H1 (cell line): ENCODE measurements at regions not wholly inside any gene's neighbourhood (a gene's known extent, or its start where the extent isn't known, plus 50 kb on each side); places are given as distances from the start of the nearest gene placed in this dataset.
A peak's percentile ranks its signal among the peaks of the same experiment; 100 is the strongest.

Source experiments
- CTCF ChIA-PET: fragments of 300-600 bp; sonication (Branson Sonifier 250); formaldehyde crosslinking; loops from one replicate; lab custom pipeline; 2021; ENCODE audit not compliant: partially characterized antibody; lab: Charles Lee
- POLR2A ChIA-PET: fragments of 300-600 bp; sonication (Branson Sonifier 250); formaldehyde crosslinking; loops from one replicate; lab custom pipeline; 2021; ENCODE audit warnings: inconsistent platforms; ENCODE audit not compliant: partially characterized antibody; lab: Charles Lee
- DNase-seq, 2 experiments: peaks; one replicate each; pipeline versions ENCODE4 v3.0.0 to v3.0.0-alpha.2; 2010 to 2022; ENCODE audit warnings: low spot score in 2 of 2, low read depth in 1 of 2, mixed read lengths in 1 of 2
- FAIRE-seq: peaks from 2 replicates; lab custom pipeline; 2011; peaks lifted over from hg19 to GRCh38; lab: Jason Lieb, UNC
- H2AFZ ChIP-seq: 2 replicates; pipeline ENCODE4 v1.8.1; 2012; ENCODE audit warnings: low read length, inconsistent platforms
- H2AK5ac ChIP-seq: 2 replicates; pipeline ENCODE4 v1.6.1; 2013; ENCODE audit warnings: low read depth, low read length
- H2BK120ac ChIP-seq: replicated peaks from 2 replicates; pipeline ENCODE3; 2013; ENCODE audit warnings: low read depth, low read length, inconsistent platforms
- H2BK12ac ChIP-seq: 2 replicates; pipeline ENCODE4 v1.6.1; 2013; ENCODE audit warnings: low read depth, low read length
- H2BK15ac ChIP-seq: 2 replicates; pipeline ENCODE4 v1.6.1; 2013; ENCODE audit warnings: low read length
- H2BK20ac ChIP-seq: 2 replicates; pipeline ENCODE4 v1.6.1; 2013; ENCODE audit warnings: low read length
- H2BK5ac ChIP-seq: 2 replicates; pipeline ENCODE4 v1.6.1; 2013; ENCODE audit warnings: low read depth, low read length
- H3K14ac ChIP-seq: 2 replicates; pipeline ENCODE4 v1.6.1; 2013; ENCODE audit warnings: inconsistent platforms; ENCODE audit not compliant: insufficient read length
- H3K18ac ChIP-seq: 2 replicates; pipeline ENCODE4 v1.6.1; 2013; ENCODE audit warnings: low read length; ENCODE audit errors: extremely low read depth
- H3K23ac ChIP-seq: 2 replicates; pipeline ENCODE4 v1.6.1; 2013; ENCODE audit warnings: inconsistent platforms; ENCODE audit not compliant: insufficient read length
- H3K23me2 ChIP-seq: 2 replicates; pipeline ENCODE4 v1.6.1; 2013; ENCODE audit warnings: low read depth, low read length
- H3K27ac ChIP-seq: 2 replicates; pipeline ENCODE4 v1.6.1; 2011; ENCODE audit warnings: low read depth, low read length, inconsistent platforms
- H3K27me3 ChIP-seq, 4 experiments: replicated peaks in 1 of 4; 1 replicate in 1 of 4; 2 replicates in 3 of 4; pipeline versions ENCODE4 v1.6.1 to v1.8.1; 2011 to 2013; ENCODE audit warnings: low read length in 3 of 4, mild to moderate bottlenecking in 3 of 4, inconsistent platforms in 2 of 4, mixed read lengths in 2 of 4, moderate library complexity in 1 of 4; ENCODE audit not compliant: control insufficient read depth in 3 of 4, insufficient read depth in 3 of 4; ENCODE audit errors: extremely low read depth in 1 of 4
- H3K36me3 ChIP-seq, 4 experiments: 2 replicates each; pipeline versions ENCODE4 v1.6.1 to v1.8.1; 2011 to 2013; ENCODE audit warnings: mild to moderate bottlenecking in 4 of 4, low read length in 3 of 4, moderate library complexity in 2 of 4, control low read depth in 1 of 4, inconsistent platforms in 1 of 4; ENCODE audit not compliant: insufficient read depth in 4 of 4, control insufficient read depth in 2 of 4
- H3K4ac ChIP-seq: replicated peaks from 2 replicates; pipeline ENCODE3; 2013; ENCODE audit warnings: low read length, low read depth, mixed read lengths, inconsistent platforms; ENCODE audit not compliant: insufficient read length
- H3K4me1 ChIP-seq, 4 experiments: replicated peaks in 1 of 4; 1 replicate in 1 of 4; 2 replicates in 3 of 4; pipeline versions ENCODE4 v1.6.1 to v1.8.1; 2011 to 2013; ENCODE audit warnings: low read length in 3 of 4, inconsistent platforms in 2 of 4, mixed read lengths in 1 of 4; ENCODE audit not compliant: insufficient read depth in 4 of 4, control insufficient read depth in 3 of 4
- H3K4me2 ChIP-seq, 2 experiments: 2 replicates each; pipeline versions ENCODE4 v1.6.1 to v1.8.1; 2011 to 2013; ENCODE audit warnings: low read depth in 2 of 2, low read length in 2 of 2, control low read depth in 1 of 2, inconsistent platforms in 1 of 2, mild to moderate bottlenecking in 1 of 2; ENCODE audit not compliant: insufficient read depth in 1 of 2
- H3K4me3 ChIP-seq, 4 experiments: fragments of 200-600, 300-600 bp in 1 of 4; sonication (generic), shearing (Covaris generic), sonication (Bioruptor Twin) in 1 of 4; 2 replicates each; pipeline versions ENCODE4 v1.5.1 to v1.8.1; 2011 to 2016; ENCODE audit warnings: low read length in 4 of 4, low read depth in 3 of 4, control low read depth in 2 of 4, inconsistent platforms in 2 of 4, mild to moderate bottlenecking in 2 of 4, mixed read lengths in 1 of 4, moderate library complexity in 1 of 4; ENCODE audit not compliant: insufficient read depth in 2 of 4; ENCODE audit errors: extremely low read depth in 1 of 4
- H3K56ac ChIP-seq: replicated peaks from 2 replicates; pipeline ENCODE3; 2013; ENCODE audit warnings: low read depth, mild to moderate bottlenecking, mixed read lengths, low read length, inconsistent platforms; ENCODE audit not compliant: insufficient read length
- H3K79me1 ChIP-seq: 2 replicates; pipeline ENCODE4 v1.6.1; 2013; ENCODE audit warnings: low read depth, low read length, control low read depth
- H3K79me2 ChIP-seq, 2 experiments: 2 replicates each; pipeline versions ENCODE4 v1.6.1 to v1.8.1; 2012 to 2013; ENCODE audit warnings: low read length in 2 of 2, mild to moderate bottlenecking in 2 of 2, inconsistent platforms in 1 of 2; ENCODE audit not compliant: insufficient read depth in 2 of 2, control insufficient read depth in 1 of 2
- H3K9ac ChIP-seq, 4 experiments: replicated peaks in 1 of 4; 1 replicate in 1 of 4; 2 replicates in 3 of 4; pipeline versions ENCODE4 v1.6.1 to v1.8.1; 2011 to 2013; ENCODE audit warnings: low read depth in 3 of 4, low read length in 3 of 4, control low read depth in 2 of 4, mild to moderate bottlenecking in 2 of 4, moderate library complexity in 2 of 4, inconsistent platforms in 1 of 4; ENCODE audit errors: extremely low read depth in 1 of 4
- H3K9me3 ChIP-seq, 2 experiments: 2 replicates each; pipeline versions ENCODE4 v1.6.1 to v1.8.1; 2012 to 2013; ENCODE audit warnings: mild to moderate bottlenecking in 2 of 2, moderate library complexity in 2 of 2, control low read depth in 1 of 2, inconsistent platforms in 1 of 2, low read depth in 1 of 2, low read length in 1 of 2, mixed read lengths in 1 of 2; ENCODE audit not compliant: insufficient read depth in 2 of 2
- H4K20me1 ChIP-seq, 2 experiments: replicated peaks in 1 of 2; 2 replicates each; pipeline versions ENCODE3 to v1.8.1; 2011 to 2013; ENCODE audit warnings: inconsistent platforms in 2 of 2, low read length in 2 of 2, mild to moderate bottlenecking in 1 of 2; ENCODE audit not compliant: insufficient read depth in 2 of 2, control insufficient read depth in 1 of 2
- H4K5ac ChIP-seq: 2 replicates; pipeline ENCODE4 v1.6.1; 2013; ENCODE audit warnings: low read length, low read depth, mixed read lengths, inconsistent platforms; ENCODE audit not compliant: insufficient read length
- H4K8ac ChIP-seq: 2 replicates; pipeline ENCODE4 v1.8.0; 2013; ENCODE audit warnings: mild to moderate bottlenecking, moderate library complexity, low read length, inconsistent platforms; ENCODE audit not compliant: insufficient read depth; ENCODE audit errors: extremely low read depth
- H4K91ac ChIP-seq: replicated peaks from 2 replicates; pipeline ENCODE3; 2013; ENCODE audit warnings: low read length, mixed read lengths, inconsistent platforms; ENCODE audit not compliant: insufficient read length
- CBX5 ChIP-seq: fragments of 300-800, 300-1000 bp; sonication (generic); IDR thresholded peaks from 2 replicates; pipeline ENCODE4 v1.7.1; 2016; ENCODE audit warnings: antibody characterized with exemption, low read length, low read depth
- WGBS, 2 experiments: shearing (Covaris generic) in 1 of 2; methylation state at CpG; one replicate each; pipeline versions ENCODE4 v1.1.6 to v1.1.7; 2013 to 2015; ENCODE audit warnings: low lambda C conversion rate in 2 of 2, mixed read lengths in 2 of 2, inconsistent platforms in 1 of 2, low coverage in 1 of 2, missing lambda C conversion rate in 1 of 2; ENCODE audit not compliant: insufficient replicate concordance in 2 of 2, insufficient coverage in 1 of 2, insufficient read length in 1 of 2; ENCODE audit errors: extremely low coverage in 1 of 2, missing lambda C conversion rate in 1 of 2; 5-methylcytosine and 5-hydroxymethylcytosine counted together
- TF ChIP-seq, protein P1 (sequence below): IDR thresholded peaks from 2 replicates; pipeline ENCODE4 v1.6.1; 2012; ENCODE audit warnings: low read length, inconsistent platforms

DNA sequence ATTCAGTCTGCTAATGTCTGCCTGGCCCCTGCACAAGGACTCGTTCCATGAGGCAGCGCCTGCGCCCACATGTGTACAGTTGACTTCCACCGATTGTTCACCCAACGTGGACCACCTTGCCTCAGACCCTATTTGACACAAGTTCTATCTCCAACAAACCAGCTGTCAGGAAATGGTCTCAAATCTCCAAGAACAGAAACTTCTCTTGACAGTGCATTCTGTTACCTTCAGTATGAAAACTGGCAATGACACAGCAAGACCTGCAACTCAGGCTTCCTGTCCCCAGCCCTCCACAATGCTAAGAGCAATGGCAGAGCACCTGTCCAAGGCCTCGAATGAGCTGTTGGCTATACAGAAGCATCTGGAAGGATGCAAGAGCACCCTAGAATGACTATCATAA, 102.3 kb upstream of the CLDN14 start:
- CTCF ChIA-PET = no interaction called here

More for the DNA sequence above, 102.3 kb upstream of the CLDN14 start:
- H2AFZ ChIP-seq = no peak overlapping the region
- no peaks in the 10 kb centered on the region for H3K27me3 ChIP-seq
- H3K4me1 ChIP-seq = no peaks in the 10 kb centered on the region
- no peak overlapping the region for H4K91ac ChIP-seq
- H3K27ac ChIP-seq = no peak overlapping the region
- DNase-seq (no peak), FAIRE-seq (no peak)
- H3K79me2 ChIP-seq = no peaks in the 10 kb centered on the region
- no peaks in the 10 kb centered on the region for H3K9me3 ChIP-seq
- no peak overlapping the region for H3K23ac ChIP-seq
- no peak overlapping the region for H3K14ac ChIP-seq
- no peaks in the 10 kb centered on the region for H3K23me2 ChIP-seq
- H3K4ac ChIP-seq = no peak overlapping the region
- TF ChIP-seq CBX5 = no peak
- TF ChIP-seq, protein P1, sequence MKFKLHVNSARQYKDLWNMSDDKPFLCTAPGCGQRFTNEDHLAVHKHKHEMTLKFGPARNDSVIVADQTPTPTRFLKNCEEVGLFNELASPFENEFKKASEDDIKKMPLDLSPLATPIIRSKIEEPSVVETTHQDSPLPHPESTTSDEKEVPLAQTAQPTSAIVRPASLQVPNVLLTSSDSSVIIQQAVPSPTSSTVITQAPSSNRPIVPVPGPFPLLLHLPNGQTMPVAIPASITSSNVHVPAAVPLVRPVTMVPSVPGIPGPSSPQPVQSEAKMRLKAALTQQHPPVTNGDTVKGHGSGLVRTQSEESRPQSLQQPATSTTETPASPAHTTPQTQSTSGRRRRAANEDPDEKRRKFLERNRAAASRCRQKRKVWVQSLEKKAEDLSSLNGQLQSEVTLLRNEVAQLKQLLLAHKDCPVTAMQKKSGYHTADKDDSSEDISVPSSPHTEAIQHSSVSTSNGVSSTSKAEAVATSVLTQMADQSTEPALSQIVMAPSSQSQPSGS = no peak
- no peak overlapping the region for H2BK120ac ChIP-seq
- H4K5ac ChIP-seq = no peak overlapping the region
- no peak overlapping the region for H2BK12ac ChIP-seq
- H3K4me3 ChIP-seq = no peak overlapping the region
- no peak overlapping the region for H2BK20ac ChIP-seq
- 95% methylated on average over 6 of the region's 6 CpGs; no CpG with 5 or more reads in 1 of the 2 experiments for WGBS, 2 experiments
- H3K56ac ChIP-seq = no peak overlapping the region
- H2AK5ac ChIP-seq = peak overlapping the region; percentile 39; the same call in 1 of the 2 replicates
- H3K18ac ChIP-seq = no peak overlapping the region
- no peak overlapping the region for H2BK15ac ChIP-seq
- no peak overlapping the region for H3K4me2 ChIP-seq
- no peak overlapping the region for H3K9ac ChIP-seq
- POLR2A ChIA-PET = no interaction called here
- H4K20me1 ChIP-seq = no peaks in the 10 kb centered on the region
- H2BK5ac ChIP-seq = no peak overlapping the region
- no peaks in the 10 kb centered on the region for H3K79me1 ChIP-seq
- H3K36me3 ChIP-seq = no peaks in the 10 kb centered on the region
- H4K8ac ChIP-seq = no peak overlapping the region
